HFF-Myc (cell line): ENCODE measurements at regions not wholly inside any gene's neighbourhood (a gene's known extent, or its start where the extent isn't known, plus 50 kb on each side); places are given as distances from the start of the nearest gene placed in this dataset.

Source experiments
- DNase-seq: peaks from one replicate; pipeline ENCODE4 v3.0.0-alpha.2; 2011; ENCODE audit warnings: low read depth; ENCODE audit errors: extremely low read depth
- H3K4me3 ChIP-seq: replicated peaks from 2 replicates; pipeline ENCODE4 v1.5.1; 2011; ENCODE audit warnings: low read depth, mild to moderate bottlenecking, control low read depth, low read length
- TF ChIP-seq, protein P1 (sequence below): IDR thresholded peaks from 2 replicates; pipeline ENCODE4 v1.5.1; 2012; ENCODE audit warnings: mild to moderate bottlenecking, low read depth, low read length, control low read depth; ENCODE audit errors: missing control alignments

GRCh38 chr6:95517004-95517403 lies 60.3 kb upstream of the MANEA start:
- H3K4me3 ChIP-seq, result no peak overlapping the region

GRCh38 chr6:95517568-95517967 lies 59.8 kb upstream of the MANEA start:
- DNase-seq, result no peak
- TF ChIP-seq, protein P1, sequence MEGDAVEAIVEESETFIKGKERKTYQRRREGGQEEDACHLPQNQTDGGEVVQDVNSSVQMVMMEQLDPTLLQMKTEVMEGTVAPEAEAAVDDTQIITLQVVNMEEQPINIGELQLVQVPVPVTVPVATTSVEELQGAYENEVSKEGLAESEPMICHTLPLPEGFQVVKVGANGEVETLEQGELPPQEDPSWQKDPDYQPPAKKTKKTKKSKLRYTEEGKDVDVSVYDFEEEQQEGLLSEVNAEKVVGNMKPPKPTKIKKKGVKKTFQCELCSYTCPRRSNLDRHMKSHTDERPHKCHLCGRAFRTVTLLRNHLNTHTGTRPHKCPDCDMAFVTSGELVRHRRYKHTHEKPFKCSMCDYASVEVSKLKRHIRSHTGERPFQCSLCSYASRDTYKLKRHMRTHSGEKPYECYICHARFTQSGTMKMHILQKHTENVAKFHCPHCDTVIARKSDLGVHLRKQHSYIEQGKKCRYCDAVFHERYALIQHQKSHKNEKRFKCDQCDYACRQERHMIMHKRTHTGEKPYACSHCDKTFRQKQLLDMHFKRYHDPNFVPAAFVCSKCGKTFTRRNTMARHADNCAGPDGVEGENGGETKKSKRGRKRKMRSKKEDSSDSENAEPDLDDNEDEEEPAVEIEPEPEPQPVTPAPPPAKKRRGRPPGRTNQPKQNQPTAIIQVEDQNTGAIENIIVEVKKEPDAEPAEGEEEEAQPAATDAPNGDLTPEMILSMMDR, result no peak
- H3K4me3 ChIP-seq, result no peak overlapping the region

More at GRCh38 chr6:95517004-95517403, 60.3 kb upstream of the MANEA start:
- TF ChIP-seq, protein P1, result no peak
- no peak for DNase-seq

GRCh38 chr6:95518630-95519227 lies 58.6 kb upstream of the MANEA start:
- TF ChIP-seq, protein P1, result no peak
- DNase-seq, result no peak
- H3K4me3 ChIP-seq, result no peak overlapping the region

DNA sequence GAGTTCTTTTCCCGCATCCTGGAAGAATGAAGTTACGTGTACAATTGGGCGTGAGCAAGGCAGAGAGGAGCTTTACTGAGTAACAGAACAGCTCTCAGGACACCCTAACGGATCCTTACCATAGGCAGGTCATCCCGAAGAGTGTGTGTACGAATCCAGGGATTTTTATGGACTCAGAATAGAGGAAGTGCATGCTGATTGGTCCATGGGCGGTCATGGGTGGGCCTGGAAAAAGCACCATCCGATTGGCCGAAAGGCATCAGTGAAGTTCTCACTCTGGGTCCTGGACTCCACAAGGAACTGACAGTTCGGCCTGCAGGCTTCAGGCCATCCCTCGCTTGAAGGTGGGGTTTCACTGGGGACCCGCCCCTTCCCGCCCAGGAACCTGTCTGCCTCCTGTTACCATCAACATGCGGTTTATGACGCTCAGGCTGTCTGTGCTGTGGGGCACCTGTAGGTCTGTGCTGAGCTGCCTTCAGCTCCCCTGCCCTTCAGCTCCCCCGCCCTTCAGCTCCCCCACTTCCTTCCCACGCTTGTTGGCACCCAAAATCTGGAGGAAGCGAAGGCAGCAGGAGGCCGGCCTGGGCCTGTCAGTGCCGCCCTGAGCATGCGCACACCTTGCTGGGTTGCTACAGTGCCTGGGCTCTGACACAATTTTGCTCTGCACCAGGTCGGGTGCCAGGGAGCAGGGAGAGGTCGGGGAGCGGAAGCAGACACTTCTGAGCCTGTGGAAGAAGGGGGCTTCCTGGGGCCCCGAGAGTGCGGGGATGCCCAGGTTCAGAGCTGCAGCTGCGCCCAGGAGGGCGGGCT lies 57.9 kb upstream of the MANEA start:
- TF ChIP-seq, protein P1, result no peak
- H3K4me3 ChIP-seq, result no peak overlapping the region
- DNase-seq, result no peak

DNA sequence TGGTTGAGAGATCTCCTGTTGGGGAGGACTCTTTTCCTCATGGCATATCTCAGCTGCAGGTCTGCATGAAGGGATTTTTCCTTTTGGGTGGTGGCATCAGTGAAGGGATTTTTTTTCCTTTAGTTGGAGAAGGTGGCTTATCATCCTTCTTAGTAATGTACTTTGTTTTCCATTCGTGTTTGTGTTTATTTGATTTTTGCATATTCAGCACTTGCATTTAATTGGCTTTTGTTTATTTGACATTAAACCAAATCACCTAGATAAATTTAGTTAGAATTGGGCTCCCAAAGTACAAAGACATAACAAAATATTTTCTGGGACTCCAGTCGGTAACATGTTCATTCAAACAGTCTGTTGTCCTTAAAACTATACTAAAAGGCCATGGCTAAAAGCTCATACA lies 56.2 kb upstream of the MANEA start:
- H3K4me3 ChIP-seq, result no peak overlapping the region
- TF ChIP-seq, protein P1, result no peak
- no peak for DNase-seq
